ENCODE measurements at regions not wholly inside any gene's neighbourhood (a gene's known extent, or its start where the extent isn't known, plus 50 kb on each side); places are given as distances from the start of the nearest gene placed in this dataset.

DNA sequence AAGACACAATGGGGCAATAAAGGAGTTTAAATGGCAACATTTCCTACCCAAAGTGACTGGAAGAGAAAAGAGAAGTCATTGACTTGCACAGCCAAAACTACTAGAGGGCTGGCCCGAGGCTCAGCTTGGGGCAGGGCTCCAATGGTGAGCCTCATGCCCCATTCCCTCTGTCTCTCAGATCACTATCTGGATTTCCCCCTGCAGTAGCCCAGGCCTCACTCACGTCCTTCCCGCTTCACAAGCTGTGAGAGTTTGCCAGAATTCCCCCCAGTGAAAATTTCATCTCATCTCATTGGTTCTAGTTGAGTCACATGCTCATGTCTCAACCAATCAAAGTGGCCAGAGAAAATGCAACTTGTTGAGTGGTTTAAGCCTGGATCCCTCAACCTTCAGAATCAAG lies 181.3 kb downstream of the WDR11 start:
- no peaks in the 10 kb centered on the region for H3K27me3 Mint-ChIP-seq
- H3K9me3 Mint-ChIP-seq = no peaks in the 10 kb centered on the region
- H3K36me3 Mint-ChIP-seq (ENCODE audit: low read depth) = no peaks in the 10 kb centered on the region
- no peaks in the 10 kb centered on the region for H3K4me1 Mint-ChIP-seq
- H3K27ac Mint-ChIP-seq = no peak overlapping the region
- H3K4me3 Mint-ChIP-seq = no peak overlapping the region
- no peak for DNase-seq
- intact Hi-C loops (cut with micrococcal nuclease) = no loop called here

DNA sequence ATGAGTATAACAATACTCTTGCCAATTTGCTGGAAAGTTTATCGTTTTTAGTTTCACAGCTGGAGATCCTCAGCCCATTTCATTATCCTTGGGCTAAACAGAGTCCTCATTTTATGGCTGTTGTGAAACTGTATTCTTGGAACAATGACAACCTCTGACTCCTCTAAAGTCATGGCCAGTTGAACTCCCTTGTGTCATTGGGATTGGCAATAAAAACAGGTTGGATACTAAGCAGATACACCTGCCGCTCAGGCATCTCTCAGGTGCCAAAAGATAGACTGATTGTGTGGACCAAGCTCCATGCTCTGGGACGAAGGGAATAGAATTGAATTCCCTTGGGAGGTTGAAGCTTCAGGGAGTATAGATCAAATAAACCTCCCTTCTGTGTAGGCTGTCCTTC lies 182.2 kb downstream of the WDR11 start:
- no peaks in the 10 kb centered on the region for H3K4me1 Mint-ChIP-seq
- no peaks in the 10 kb centered on the region for H3K36me3 Mint-ChIP-seq (ENCODE audit: low read depth)
- H3K27ac Mint-ChIP-seq = no peak overlapping the region
- H3K27me3 Mint-ChIP-seq = no peaks in the 10 kb centered on the region
- intact Hi-C loops (cut with micrococcal nuclease) = no loop called here
- no peak for DNase-seq
- H3K4me3 Mint-ChIP-seq = no peak overlapping the region
- no peaks in the 10 kb centered on the region for H3K9me3 Mint-ChIP-seq

DNA sequence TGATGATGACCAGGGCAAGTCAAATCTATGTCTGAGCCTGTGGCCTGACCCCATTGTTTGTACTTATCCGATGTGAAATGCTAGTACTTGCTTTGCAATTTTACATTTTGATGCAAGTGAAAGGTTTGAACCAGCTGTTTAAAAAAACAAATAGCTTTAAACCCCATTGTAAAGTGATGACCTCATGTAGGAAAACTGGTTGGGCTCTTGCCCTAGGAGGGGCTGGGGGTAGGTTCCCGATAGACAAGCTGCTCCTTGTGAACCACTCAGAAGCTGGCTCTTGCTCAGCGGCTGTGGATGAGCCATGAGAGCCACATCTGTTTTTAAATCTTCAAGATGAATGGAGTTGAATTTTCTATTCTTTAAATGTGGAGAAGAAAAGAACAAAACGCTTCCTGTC lies 185.3 kb downstream of the WDR11 start:
- intact Hi-C loops (cut with micrococcal nuclease) = no loop called here
- Mint-ChIP-seq H3K36me3 (ENCODE audit: low read depth) (no peaks in the 10 kb centered on the region), H3K4me1 (no peaks in the 10 kb centered on the region), H3K4me3 (no peak overlapping the region), H3K9me3 (no peaks in the 10 kb centered on the region), H3K27me3 (no peaks in the 10 kb centered on the region), H3K27ac (no peak overlapping the region)
- no peak for DNase-seq

DNA sequence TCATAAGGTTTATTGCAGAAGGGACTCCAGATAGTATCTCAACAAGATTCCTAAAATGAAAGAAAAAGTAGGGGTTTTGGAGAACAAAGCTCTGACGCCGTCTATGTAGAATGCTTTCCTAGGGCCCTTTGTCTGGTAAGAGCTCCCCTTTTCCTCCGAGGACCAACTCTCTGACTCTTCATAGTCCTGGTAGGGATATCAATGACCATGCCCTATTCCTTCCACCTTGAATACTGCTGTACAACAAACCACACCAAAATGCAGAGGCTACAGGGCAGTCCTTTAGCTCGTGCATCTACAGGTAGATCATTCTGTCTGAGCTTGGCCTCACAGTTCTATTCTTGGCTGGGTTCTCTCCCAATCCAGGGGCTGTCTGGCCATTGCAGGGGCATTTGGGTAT lies 190.3 kb downstream of the WDR11 start:
- Mint-ChIP-seq H3K27ac (no peak overlapping the region), H3K27me3 (no peaks in the 10 kb centered on the region), H3K9me3 (no peaks in the 10 kb centered on the region), H3K4me3 (no peak overlapping the region), H3K36me3 (ENCODE audit: low read depth) (no peaks in the 10 kb centered on the region), H3K4me1 (no peaks in the 10 kb centered on the region)
- intact Hi-C loops (cut with micrococcal nuclease) = no loop called here
- no peak for DNase-seq

DNA sequence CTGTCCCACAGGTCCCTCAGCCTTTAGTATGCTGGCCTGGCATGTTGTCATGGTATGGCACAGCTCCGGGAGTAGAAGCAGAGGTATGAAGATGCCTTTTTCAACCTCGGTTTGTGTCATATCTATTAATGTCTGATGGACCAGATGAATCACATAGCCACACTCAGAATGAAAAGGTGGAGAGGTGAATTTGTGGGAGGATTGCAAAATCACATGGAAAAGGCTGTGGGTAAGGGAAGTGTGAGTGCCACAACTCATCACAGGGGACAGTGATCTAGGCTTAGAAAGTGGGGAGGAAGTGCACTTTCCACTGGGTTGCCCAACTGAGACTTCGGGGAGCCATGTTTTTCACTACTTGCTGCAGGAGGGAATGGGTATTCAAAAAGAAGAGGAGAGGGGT lies 190.7 kb downstream of the WDR11 start:
- no peaks in the 10 kb centered on the region for H3K4me1 Mint-ChIP-seq
- intact Hi-C loops (cut with micrococcal nuclease) = no loop called here
- H3K9me3 Mint-ChIP-seq = no peaks in the 10 kb centered on the region
- no peak for DNase-seq
- H3K27me3 Mint-ChIP-seq = no peaks in the 10 kb centered on the region
- no peak overlapping the region for H3K4me3 Mint-ChIP-seq
- H3K27ac Mint-ChIP-seq = no peak overlapping the region
- no peaks in the 10 kb centered on the region for H3K36me3 Mint-ChIP-seq (ENCODE audit: low read depth)

DNA sequence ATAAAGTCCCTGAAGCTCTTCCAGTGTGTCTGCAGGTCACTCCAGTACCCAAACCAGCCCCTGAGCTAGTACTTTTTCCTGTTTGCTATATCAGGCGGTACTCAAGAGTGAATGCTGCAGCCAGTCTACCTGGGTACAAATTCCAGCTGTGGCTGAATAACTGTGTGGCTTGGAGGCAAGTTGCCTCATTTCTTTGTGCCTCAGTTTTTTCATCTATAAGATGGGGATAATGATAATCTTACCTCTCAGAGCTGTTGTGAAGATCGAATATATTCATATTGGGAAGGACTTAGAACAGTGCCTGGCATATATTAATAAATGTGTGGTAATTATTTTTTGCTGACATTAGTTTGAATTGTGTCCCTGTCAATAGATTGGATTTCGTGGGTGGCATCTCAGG lies 191.2 kb downstream of the WDR11 start:
- Mint-ChIP-seq H3K4me1 (no peaks in the 10 kb centered on the region), H3K36me3 (ENCODE audit: low read depth) (no peaks in the 10 kb centered on the region), H3K9me3 (no peaks in the 10 kb centered on the region), H3K27me3 (no peaks in the 10 kb centered on the region), H3K27ac (no peak overlapping the region), H3K4me3 (no peak overlapping the region)
- intact Hi-C loops (cut with micrococcal nuclease) = no loop called here
- no peak for DNase-seq

DNA sequence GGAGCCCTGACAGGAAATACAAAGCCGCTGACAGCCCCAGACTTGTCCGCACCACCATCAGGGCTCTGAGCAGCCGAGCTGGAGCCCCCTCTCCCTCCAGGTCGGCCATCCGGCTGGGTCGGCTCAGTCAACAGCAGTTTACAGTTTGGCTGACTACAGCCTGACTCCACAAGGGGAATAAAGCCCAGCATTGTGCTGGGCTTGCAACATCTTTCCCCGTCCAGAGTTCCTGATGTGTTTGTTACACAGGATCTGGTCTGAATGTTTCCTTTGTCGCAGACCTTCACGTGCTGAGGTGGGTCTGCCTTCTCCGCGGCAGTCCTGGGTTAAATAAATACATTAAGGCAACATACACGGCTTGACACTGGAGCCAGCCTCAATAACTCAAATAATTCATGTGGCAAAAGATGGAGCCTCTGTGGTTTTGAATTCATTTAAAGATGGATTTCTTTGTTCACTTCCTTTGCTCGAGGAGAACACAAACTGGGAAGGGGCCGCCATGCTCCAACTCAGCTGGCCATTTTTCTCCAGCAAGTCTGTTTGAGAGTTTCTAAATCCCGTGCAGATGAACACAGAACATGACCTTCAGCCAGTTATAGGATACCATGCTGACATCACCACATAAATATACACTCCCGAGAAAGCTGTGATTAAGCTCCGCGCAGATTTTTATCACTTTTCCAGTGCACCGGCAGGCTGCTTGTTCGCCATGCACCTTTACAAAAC lies 192.1 kb downstream of the WDR11 start:
- intact Hi-C loops (cut with micrococcal nuclease) = no loop called here
- DNase-seq = no peak

DNA sequence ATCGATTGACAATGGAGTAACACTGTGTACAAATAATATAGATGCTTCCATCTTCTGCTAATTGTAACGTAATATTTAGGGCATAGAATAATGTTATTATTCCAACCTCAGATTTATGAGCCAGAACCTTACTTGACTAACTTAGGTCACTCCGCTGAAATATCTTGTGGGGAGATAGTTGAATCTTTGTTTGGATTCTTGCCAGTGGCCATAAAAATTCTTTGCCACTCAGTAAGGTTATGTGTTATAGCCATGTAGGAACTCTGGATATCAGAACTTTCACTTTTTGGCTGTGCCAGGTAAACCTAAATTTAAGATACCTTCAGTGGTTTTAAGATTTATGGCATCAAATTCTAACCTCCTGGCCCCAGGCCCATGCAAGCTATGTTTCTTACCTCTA lies 197.6 kb downstream of the WDR11 start:
- no peaks in the 10 kb centered on the region for H3K9me3 Mint-ChIP-seq
- H3K4me3 Mint-ChIP-seq = no peak overlapping the region
- no peaks in the 10 kb centered on the region for H3K4me1 Mint-ChIP-seq
- no peaks in the 10 kb centered on the region for H3K36me3 Mint-ChIP-seq (ENCODE audit: low read depth)
- intact Hi-C loops (cut with micrococcal nuclease) = no loop called here
- no peak overlapping the region for H3K27ac Mint-ChIP-seq
- no peaks in the 10 kb centered on the region for H3K27me3 Mint-ChIP-seq
- DNase-seq = no peak

More for the DNA sequence above, 192.1 kb downstream of the WDR11 start:
- no peak overlapping the region for H3K27ac Mint-ChIP-seq
- no peaks in the 10 kb centered on the region for H3K36me3 Mint-ChIP-seq (ENCODE audit: low read depth)
- H3K27me3 Mint-ChIP-seq = no peaks in the 10 kb centered on the region
- H3K4me3 Mint-ChIP-seq = no peak overlapping the region
- H3K4me1 Mint-ChIP-seq = no peaks in the 10 kb centered on the region
- no peaks in the 10 kb centered on the region for H3K9me3 Mint-ChIP-seq

DNA sequence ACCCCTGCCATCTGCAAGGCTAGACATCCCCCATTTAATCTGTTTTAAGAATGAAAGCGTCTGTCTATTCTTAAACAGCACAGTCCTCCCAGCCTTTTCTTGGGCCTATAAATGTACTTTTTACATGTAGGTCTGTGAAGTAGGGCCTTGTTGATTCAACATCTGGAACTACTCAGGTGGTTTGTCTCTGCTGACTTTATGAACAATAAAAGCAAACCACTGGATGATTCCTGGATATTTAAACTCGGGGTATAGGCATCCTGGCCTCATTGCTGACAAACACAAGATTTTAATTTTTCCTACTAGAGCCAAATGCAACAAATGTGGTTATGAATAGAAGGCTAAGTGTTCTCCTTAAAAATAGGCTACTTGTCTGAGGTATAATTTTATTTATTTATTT lies 198.3 kb downstream of the WDR11 start:
- H3K4me1 Mint-ChIP-seq = no peaks in the 10 kb centered on the region
- no peak for DNase-seq
- intact Hi-C loops (cut with micrococcal nuclease) = no loop called here
- H3K4me3 Mint-ChIP-seq = no peak overlapping the region
- H3K9me3 Mint-ChIP-seq = no peaks in the 10 kb centered on the region
- H3K27ac Mint-ChIP-seq = no peak overlapping the region
- H3K27me3 Mint-ChIP-seq = no peaks in the 10 kb centered on the region
- H3K36me3 Mint-ChIP-seq (ENCODE audit: low read depth) = no peaks in the 10 kb centered on the region

DNA sequence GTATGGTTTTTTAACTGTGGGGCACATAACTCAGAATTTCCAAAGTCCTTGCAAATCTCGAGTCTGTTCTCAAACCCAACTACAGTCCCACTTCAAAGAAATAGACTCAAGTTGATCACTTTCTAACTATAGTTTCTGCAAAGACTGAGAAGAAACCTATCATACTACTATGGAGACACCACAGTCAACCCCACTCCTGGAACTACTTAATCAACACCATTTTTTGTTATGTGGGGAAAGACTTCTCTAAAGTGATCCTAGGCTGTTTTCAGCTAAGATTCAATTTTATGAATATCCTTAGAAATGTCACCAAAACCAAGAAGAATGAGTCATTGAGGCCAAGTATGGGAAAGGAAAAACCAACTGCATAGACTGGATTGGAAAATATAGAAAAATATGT lies 198.8 kb downstream of the WDR11 start:
- Mint-ChIP-seq H3K36me3 (ENCODE audit: low read depth) (no peaks in the 10 kb centered on the region), H3K9me3 (no peaks in the 10 kb centered on the region), H3K4me1 (no peaks in the 10 kb centered on the region), H3K4me3 (no peak overlapping the region), H3K27ac (no peak overlapping the region), H3K27me3 (no peaks in the 10 kb centered on the region)
- DNase-seq = no peak
- intact Hi-C loops (cut with micrococcal nuclease) = no loop called here

DNA sequence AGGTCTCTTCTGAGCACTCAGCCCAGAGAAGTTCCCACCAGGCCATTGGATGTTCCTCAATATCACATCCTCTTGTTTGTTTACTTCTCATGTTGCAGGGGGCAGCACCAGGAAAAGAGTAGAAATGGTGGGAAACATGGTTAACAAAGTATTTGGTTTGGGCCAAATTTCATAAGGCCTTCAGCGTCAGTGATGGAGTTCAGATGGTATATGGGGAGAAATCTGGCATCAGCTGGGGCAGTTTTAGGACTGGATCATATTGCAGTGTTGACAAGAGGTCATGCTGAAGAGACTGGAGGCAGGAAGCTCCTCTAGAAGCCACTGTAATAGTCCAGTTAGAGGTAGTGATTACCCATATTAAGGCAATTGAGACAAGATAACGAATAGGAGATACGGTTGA lies 200.0 kb downstream of the WDR11 start:
- DNase-seq = no peak
- H3K4me1 Mint-ChIP-seq = no peaks in the 10 kb centered on the region
- H3K27me3 Mint-ChIP-seq = no peaks in the 10 kb centered on the region
- H3K9me3 Mint-ChIP-seq = no peaks in the 10 kb centered on the region
- intact Hi-C loops (cut with micrococcal nuclease) = no loop called here
- no peaks in the 10 kb centered on the region for H3K36me3 Mint-ChIP-seq (ENCODE audit: low read depth)
- no peak overlapping the region for H3K27ac Mint-ChIP-seq
- no peak overlapping the region for H3K4me3 Mint-ChIP-seq

DNA sequence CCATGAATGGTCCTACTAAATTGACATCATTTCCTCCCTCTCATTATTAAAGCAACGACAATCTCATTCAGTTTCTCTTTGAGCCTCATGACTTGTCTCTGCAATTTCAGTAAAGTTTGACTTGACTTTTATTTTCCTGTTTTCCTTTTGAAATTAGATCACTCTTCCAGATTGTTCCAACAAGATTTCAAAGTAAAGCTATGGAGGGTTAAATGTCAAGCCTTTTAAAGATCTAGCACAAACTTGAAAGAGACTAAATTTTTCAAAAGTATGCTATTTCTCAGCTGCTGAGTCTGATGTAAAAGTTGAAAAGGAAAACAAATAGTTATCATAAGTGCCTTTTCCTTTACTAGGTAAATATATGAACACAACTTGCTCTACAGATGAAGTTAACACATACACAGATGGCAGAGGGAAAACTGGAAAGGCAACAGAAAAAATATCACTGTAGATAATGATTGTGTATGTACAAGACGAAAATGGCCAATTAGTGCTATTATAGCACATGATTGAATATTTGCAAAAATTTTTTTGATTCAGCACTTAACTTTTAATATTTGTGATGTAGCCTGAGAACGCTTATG lies 200.6 kb downstream of the WDR11 start:
- intact Hi-C loops (cut with micrococcal nuclease) = no loop called here
- Mint-ChIP-seq H3K9me3 (no peaks in the 10 kb centered on the region), H3K4me1 (no peaks in the 10 kb centered on the region), H3K27me3 (no peaks in the 10 kb centered on the region), H3K36me3 (ENCODE audit: low read depth) (no peaks in the 10 kb centered on the region), H3K4me3 (no peak overlapping the region), H3K27ac (no peak overlapping the region)
- DNase-seq = no peak

DNA sequence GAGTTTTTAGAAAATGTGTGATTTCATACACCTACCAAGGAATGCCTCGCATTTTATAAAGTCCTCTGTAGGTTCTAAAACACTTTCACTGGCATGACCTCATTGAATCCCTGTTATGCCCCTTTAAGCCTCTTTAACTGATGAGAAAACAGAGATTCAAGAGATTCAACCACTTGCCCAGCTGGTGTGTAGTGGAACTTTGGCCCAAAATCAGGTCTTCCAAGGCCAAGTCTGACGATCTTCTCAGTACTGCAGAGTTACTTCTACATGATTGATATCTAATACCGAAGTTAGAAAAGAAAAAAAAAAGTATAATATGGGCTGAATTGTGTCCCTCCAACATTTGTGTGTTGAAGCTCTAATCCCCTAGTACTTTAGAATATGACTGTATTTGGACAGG lies 202.0 kb downstream of the WDR11 start:
- Mint-ChIP-seq H3K36me3 (ENCODE audit: low read depth) (no peaks in the 10 kb centered on the region), H3K27ac (no peak overlapping the region), H3K4me3 (no peak overlapping the region), H3K9me3 (no peaks in the 10 kb centered on the region), H3K4me1 (no peaks in the 10 kb centered on the region), H3K27me3 (no peaks in the 10 kb centered on the region)
- intact Hi-C loops (cut with micrococcal nuclease) = no loop called here
- DNase-seq = no peak

DNA sequence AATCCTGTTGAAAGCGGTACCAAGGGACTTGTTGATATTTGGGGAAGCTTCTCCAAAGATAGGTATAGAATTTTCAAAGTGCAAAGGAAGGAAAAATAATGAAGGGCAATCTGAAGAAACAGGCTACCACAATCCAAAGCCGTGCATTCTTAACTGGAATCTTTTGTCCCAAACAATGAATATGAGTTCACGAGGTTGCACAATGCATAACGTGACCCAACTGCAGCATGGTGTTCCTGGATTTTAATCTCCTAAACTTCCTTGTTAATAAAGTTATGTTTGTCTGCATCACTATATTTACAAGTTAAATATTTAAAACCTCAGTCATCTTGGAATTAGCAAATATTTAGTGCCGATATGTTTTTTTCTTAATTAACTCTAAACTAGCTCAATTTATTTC lies 203.7 kb downstream of the WDR11 start:
- no peaks in the 10 kb centered on the region for H3K4me1 Mint-ChIP-seq
- H3K27ac Mint-ChIP-seq = no peak overlapping the region
- H3K36me3 Mint-ChIP-seq (ENCODE audit: low read depth) = no peaks in the 10 kb centered on the region
- no peaks in the 10 kb centered on the region for H3K9me3 Mint-ChIP-seq
- no peak overlapping the region for H3K4me3 Mint-ChIP-seq
- no peaks in the 10 kb centered on the region for H3K27me3 Mint-ChIP-seq
- DNase-seq = no peak
- intact Hi-C loops (cut with micrococcal nuclease) = no loop called here

DNA sequence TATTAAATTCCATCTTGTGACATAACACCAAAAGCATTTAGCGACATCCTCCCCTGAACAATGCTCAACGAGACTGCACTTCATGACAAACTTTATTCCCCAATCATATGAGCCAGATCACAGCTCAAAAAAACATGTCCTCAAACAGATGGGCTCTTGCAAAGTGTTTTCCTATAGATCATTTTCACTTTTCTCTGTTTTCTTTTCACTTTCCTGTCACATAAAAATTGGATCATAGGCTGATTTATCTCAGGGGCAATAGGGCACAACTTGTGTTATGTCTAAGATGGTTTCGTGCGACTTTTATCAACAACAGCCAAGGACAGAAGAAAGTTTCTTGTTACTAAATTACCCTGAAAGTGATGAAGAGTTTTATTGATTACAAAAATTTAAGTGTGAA lies 206.1 kb downstream of the WDR11 start:
- H3K27ac Mint-ChIP-seq = no peak overlapping the region
- H3K27me3 Mint-ChIP-seq = no peaks in the 10 kb centered on the region
- DNase-seq = no peak
- no peaks in the 10 kb centered on the region for H3K36me3 Mint-ChIP-seq (ENCODE audit: low read depth)
- H3K9me3 Mint-ChIP-seq = no peaks in the 10 kb centered on the region
- intact Hi-C loops (cut with micrococcal nuclease) = no loop called here
- H3K4me1 Mint-ChIP-seq = no peaks in the 10 kb centered on the region
- H3K4me3 Mint-ChIP-seq = no peak overlapping the region

Measured in activated CD4-positive, alpha-beta T cell treated with anti-CD3 and anti-CD28 coated beads, Interleukin-2, amount 10 ng/mL, durations not matched to agents 24 days and 14 days (primary cell).